ENCODE measurements at regions not wholly inside any gene's neighbourhood (a gene's known extent, or its start where the extent isn't known, plus 50 kb on each side); places are given as distances from the start of the nearest gene placed in this dataset.
A peak's percentile ranks its signal among the peaks of the same experiment; 100 is the strongest.

- Histone ChIP-seq H3K27me3 (ENCODE audit: control insufficient read depth, insufficient read depth, low read length) (no peaks in the 10 kb centered on the region), H3K36me3 (ENCODE audit: control insufficient read depth, insufficient read depth, low read length) (no peaks in the 10 kb centered on the region), H3K4me1 (ENCODE audit: control insufficient read depth, insufficient read depth, low read length) (no peaks in the 10 kb centered on the region), H3K4me3 (ENCODE audit: low read depth, low read length) (no peak overlapping the region), H3K9me3 (ENCODE audit: control insufficient read depth, insufficient read depth, low read length) (no peaks in the 10 kb centered on the region), H3K27ac (ENCODE audit: low read depth, low read length) (no peak overlapping the region)
- DNase-seq (ENCODE audit: low read depth in 4 of 6, low spot score in 6 of 6), result no peak
- WGBS (ENCODE audit: insufficient coverage), result 89% methylated on average over 2 of the region's 2 CpGs
Measured at GRCh38 chr2:88296247-88296646, 126.1 kb downstream of the THNSL2 start.

GRCh38 chr2:88283886-88284592 is 113.9 kb downstream of the THNSL2 start:
- DNase-seq (ENCODE audit: low read depth in 4 of 6, low spot score in 6 of 6), result no peak
- H3K4me1 ChIP-seq (ENCODE audit: control insufficient read depth, insufficient read depth, low read length), result peaks cover 9% of the 10 kb centered on the region
- H3K4me3 ChIP-seq (ENCODE audit: low read depth, low read length), result no peak overlapping the region
- H3K27ac ChIP-seq (ENCODE audit: low read depth, low read length), result no peak overlapping the region
- WGBS (ENCODE audit: insufficient coverage), result 31% methylated on average over 42 of the region's 43 CpGs
- H3K9me3 ChIP-seq (ENCODE audit: control insufficient read depth, insufficient read depth, low read length), result no peaks in the 10 kb centered on the region
- H3K27me3 ChIP-seq (ENCODE audit: control insufficient read depth, insufficient read depth, low read length), result peaks cover 7% of the 10 kb centered on the region
- H3K36me3 ChIP-seq (ENCODE audit: control insufficient read depth, insufficient read depth, low read length), result no peaks in the 10 kb centered on the region

GRCh38 chr2:88281302-88282217 is 111.4 kb downstream of the THNSL2 start:
- WGBS (ENCODE audit: insufficient coverage), result 76% methylated on average over 5 of the region's 6 CpGs
- Histone ChIP-seq H3K9me3 (ENCODE audit: control insufficient read depth, insufficient read depth, low read length) (no peaks in the 10 kb centered on the region), H3K4me3 (ENCODE audit: low read depth, low read length) (no peak overlapping the region), H3K36me3 (ENCODE audit: control insufficient read depth, insufficient read depth, low read length) (no peaks in the 10 kb centered on the region), H3K27me3 (ENCODE audit: control insufficient read depth, insufficient read depth, low read length) (peaks cover 7% of the 10 kb centered on the region), H3K4me1 (ENCODE audit: control insufficient read depth, insufficient read depth, low read length) (peaks cover 9% of the 10 kb centered on the region), H3K27ac (ENCODE audit: low read depth, low read length) (no peak overlapping the region)
- no peak for DNase-seq (ENCODE audit: low read depth in 4 of 6, low spot score in 6 of 6)

- 93% methylated on average over 4 of the region's 5 CpGs for WGBS (ENCODE audit: insufficient coverage)
- no peak for DNase-seq (ENCODE audit: low read depth in 4 of 6, low spot score in 6 of 6)
- H3K4me1 ChIP-seq (ENCODE audit: control insufficient read depth, insufficient read depth, low read length), result no peaks in the 10 kb centered on the region
- no peaks in the 10 kb centered on the region for H3K27me3 ChIP-seq (ENCODE audit: control insufficient read depth, insufficient read depth, low read length)
- H3K27ac ChIP-seq (ENCODE audit: low read depth, low read length), result no peak overlapping the region
- H3K36me3 ChIP-seq (ENCODE audit: control insufficient read depth, insufficient read depth, low read length), result no peaks in the 10 kb centered on the region
- no peak overlapping the region for H3K4me3 ChIP-seq (ENCODE audit: low read depth, low read length)
- no peaks in the 10 kb centered on the region for H3K9me3 ChIP-seq (ENCODE audit: control insufficient read depth, insufficient read depth, low read length)
Measured at GRCh38 chr2:88269836-88270235, 99.7 kb downstream of the THNSL2 start.

GRCh38 chr2:88265352-88266303 is 95.5 kb downstream of the THNSL2 start:
- no peak overlapping the region for H3K4me3 ChIP-seq (ENCODE audit: low read depth, low read length)
- 67% methylated on average over 2 of the region's 8 CpGs for WGBS (ENCODE audit: insufficient coverage)
- DNase-seq (ENCODE audit: low read depth in 4 of 6, low spot score in 6 of 6), result no peak
- no peaks in the 10 kb centered on the region for H3K4me1 ChIP-seq (ENCODE audit: control insufficient read depth, insufficient read depth, low read length)
- no peaks in the 10 kb centered on the region for H3K36me3 ChIP-seq (ENCODE audit: control insufficient read depth, insufficient read depth, low read length)
- H3K9me3 ChIP-seq (ENCODE audit: control insufficient read depth, insufficient read depth, low read length), result no peaks in the 10 kb centered on the region
- H3K27me3 ChIP-seq (ENCODE audit: control insufficient read depth, insufficient read depth, low read length), result no peaks in the 10 kb centered on the region
- no peak overlapping the region for H3K27ac ChIP-seq (ENCODE audit: low read depth, low read length)

GRCh38 chr2:88263861-88264260 is 93.7 kb downstream of the THNSL2 start:
- H3K4me1 ChIP-seq (ENCODE audit: control insufficient read depth, insufficient read depth, low read length), result no peaks in the 10 kb centered on the region
- WGBS (ENCODE audit: insufficient coverage), result 95% methylated on average over 4 of the region's 5 CpGs
- no peaks in the 10 kb centered on the region for H3K9me3 ChIP-seq (ENCODE audit: control insufficient read depth, insufficient read depth, low read length)
- DNase-seq (ENCODE audit: low read depth in 4 of 6, low spot score in 6 of 6), result no peak
- H3K27ac ChIP-seq (ENCODE audit: low read depth, low read length), result no peak overlapping the region
- no peaks in the 10 kb centered on the region for H3K27me3 ChIP-seq (ENCODE audit: control insufficient read depth, insufficient read depth, low read length)
- H3K4me3 ChIP-seq (ENCODE audit: low read depth, low read length), result no peak overlapping the region
- H3K36me3 ChIP-seq (ENCODE audit: control insufficient read depth, insufficient read depth, low read length), result no peaks in the 10 kb centered on the region

GRCh38 chr2:88261725-88262124 is 91.6 kb downstream of the THNSL2 start:
- Histone ChIP-seq H3K27me3 (ENCODE audit: control insufficient read depth, insufficient read depth, low read length) (no peaks in the 10 kb centered on the region), H3K4me1 (ENCODE audit: control insufficient read depth, insufficient read depth, low read length) (no peaks in the 10 kb centered on the region), H3K9me3 (ENCODE audit: control insufficient read depth, insufficient read depth, low read length) (no peaks in the 10 kb centered on the region), H3K36me3 (ENCODE audit: control insufficient read depth, insufficient read depth, low read length) (no peaks in the 10 kb centered on the region), H3K4me3 (ENCODE audit: low read depth, low read length) (no peak overlapping the region), H3K27ac (ENCODE audit: low read depth, low read length) (no peak overlapping the region)
- no CpG with 5 or more reads among the region's 4 CpGs for WGBS (ENCODE audit: insufficient coverage)
- DNase-seq (ENCODE audit: low read depth in 4 of 6, low spot score in 6 of 6), result no peak

- Histone ChIP-seq H3K27me3 (ENCODE audit: control insufficient read depth, insufficient read depth, low read length) (no peaks in the 10 kb centered on the region), H3K4me1 (ENCODE audit: control insufficient read depth, insufficient read depth, low read length) (no peaks in the 10 kb centered on the region), H3K9me3 (ENCODE audit: control insufficient read depth, insufficient read depth, low read length) (no peaks in the 10 kb centered on the region), H3K36me3 (ENCODE audit: control insufficient read depth, insufficient read depth, low read length) (no peaks in the 10 kb centered on the region), H3K27ac (ENCODE audit: low read depth, low read length) (no peak overlapping the region), H3K4me3 (ENCODE audit: low read depth, low read length) (no peak overlapping the region)
- whole genome bisulfite sequencing (ENCODE audit: insufficient coverage), result no CpG with 5 or more reads among the region's 2 CpGs
- DNase-seq (ENCODE audit: low read depth in 4 of 6, low spot score in 6 of 6), result peak in 1 of 6 donors; percentile 24
Measured at GRCh38 chr2:88258208-88258607, 88.1 kb downstream of the THNSL2 start.

GRCh38 chr2:88254437-88255091 is 84.4 kb downstream of the THNSL2 start:
- H3K4me1 ChIP-seq (ENCODE audit: control insufficient read depth, insufficient read depth, low read length), result no peaks in the 10 kb centered on the region
- no peaks in the 10 kb centered on the region for H3K9me3 ChIP-seq (ENCODE audit: control insufficient read depth, insufficient read depth, low read length)
- no peaks in the 10 kb centered on the region for H3K36me3 ChIP-seq (ENCODE audit: control insufficient read depth, insufficient read depth, low read length)
- no peak overlapping the region for H3K27ac ChIP-seq (ENCODE audit: low read depth, low read length)
- WGBS (ENCODE audit: insufficient coverage), result 100% methylated on average over 1 of the region's 3 CpGs
- H3K4me3 ChIP-seq (ENCODE audit: low read depth, low read length), result no peak overlapping the region
- no peak for DNase-seq (ENCODE audit: low read depth in 4 of 6, low spot score in 6 of 6)
- no peaks in the 10 kb centered on the region for H3K27me3 ChIP-seq (ENCODE audit: control insufficient read depth, insufficient read depth, low read length)

Measured in spinal cord (tissue), 9 donors.